CD4-positive, alpha-beta T cell (primary cell): ENCODE measurements at regions not wholly inside any gene's neighbourhood (a gene's known extent, or its start where the extent isn't known, plus 50 kb on each side); places are given as distances from the start of the nearest gene placed in this dataset.

ENCODE experiments used
- ATAC-seq: fragments of 200-7000 bp; cut with Tn5 transposase; one replicate; pipeline ENCODE4 v1.10.0; 2022; ENCODE audit warnings: mild to moderate bottlenecking; ENCODE audit not compliant: poor library complexity
- CTCF ChIA-PET: fragments of 350-600 bp; sonication (Branson Sonifier 250); formaldehyde crosslinking; loops from one replicate; lab custom pipeline; 2021; ENCODE audit warnings: antibody characterized with exemption, inconsistent platforms; lab: Charles Lee
- POLR2A ChIA-PET: fragments of 350-600 bp; sonication (Branson Sonifier 250); formaldehyde crosslinking; loops from one replicate; lab custom pipeline; 2021; ENCODE audit warnings: antibody characterized with exemption, inconsistent platforms; lab: Charles Lee
- DNase-seq, 14 experiments: peaks; one replicate each; pipeline ENCODE4 v3.0.0-alpha.2; 2013 to 2020; ENCODE audit warnings: mixed read lengths in 2 of 14
- H3K27ac ChIP-seq, 2 donors: one replicate each; pipeline versions ENCODE4 v1.5.1 to v1.7.0; 2013; ENCODE audit warnings: low read length in 2 of 2, low read depth in 1 of 2, mild to moderate bottlenecking in 1 of 2
- H3K27me3 ChIP-seq, 2 experiments: 1 replicate in 1 of 2; 2 replicates in 1 of 2; pipeline versions ENCODE4 v1.6.1 to v1.7.0; 2013; ENCODE audit warnings: low read length in 2 of 2, control low read depth in 1 of 2, mild to moderate bottlenecking in 1 of 2, moderate library complexity in 1 of 2; ENCODE audit not compliant: insufficient read depth in 2 of 2, control insufficient read depth in 1 of 2
- H3K36me3 ChIP-seq: one replicate; pipeline ENCODE4 v1.6.1; 2013; ENCODE audit warnings: low read length, control low read depth; ENCODE audit not compliant: insufficient read depth
- H3K4me1 ChIP-seq: one replicate; pipeline ENCODE4 v1.6.1; 2013; ENCODE audit warnings: low read length, control low read depth; ENCODE audit not compliant: insufficient read depth
- H3K4me3 ChIP-seq: one replicate; pipeline ENCODE4 v1.5.1; 2013; ENCODE audit warnings: mild to moderate bottlenecking, low read length, moderate library complexity
- H3K9me3 ChIP-seq, 2 experiments: 1 replicate in 1 of 2; 2 replicates in 1 of 2; pipeline versions ENCODE4 v1.6.1 to v1.7.0; 2013; ENCODE audit warnings: low read length in 2 of 2, mild to moderate bottlenecking in 2 of 2, control low read depth in 1 of 2, moderate library complexity in 1 of 2; ENCODE audit not compliant: control insufficient read depth in 1 of 2, insufficient read depth in 1 of 2
- H3K27ac Mint-ChIP-seq: one replicate; pipeline ENCODE4 v1.8.0; 2020; ENCODE audit warnings: mixed read lengths
- H3K27me3 Mint-ChIP-seq: one replicate; pipeline ENCODE4 v1.8.0; 2021; ENCODE audit warnings: mixed read lengths
- H3K36me3 Mint-ChIP-seq: one replicate; pipeline ENCODE4 v1.8.0; 2021; ENCODE audit warnings: low read depth, mixed read lengths
- H3K4me1 Mint-ChIP-seq: one replicate; pipeline ENCODE4 v1.8.0; 2021; ENCODE audit warnings: low read depth, mixed read lengths
- H3K4me3 Mint-ChIP-seq: one replicate; pipeline ENCODE4 v1.8.0; 2020; ENCODE audit warnings: mild to moderate bottlenecking, mixed read lengths
- H3K9me3 Mint-ChIP-seq: one replicate; pipeline ENCODE4 v1.8.0; 2020; ENCODE audit warnings: mixed read lengths
- intact Hi-C, 2 experiments: fragments of 100-400 bp; cut with DNase I in 1 of 2; cut with micrococcal nuclease in 1 of 2; formaldehyde crosslinking; loops; one replicate each; pipeline versions ENCODE4 v1.15.1 to v1.9.0; 2023 to 2025; cut with DNase I, micrococcal nuclease
- TF ChIP-seq, protein P1 (sequence below): fragments of 200-600 bp; IDR thresholded peaks from one replicate; pipeline ENCODE4 v1.8.0; 2022; ENCODE audit warnings: antibody characterized with exemption, mild to moderate bottlenecking

DNA sequence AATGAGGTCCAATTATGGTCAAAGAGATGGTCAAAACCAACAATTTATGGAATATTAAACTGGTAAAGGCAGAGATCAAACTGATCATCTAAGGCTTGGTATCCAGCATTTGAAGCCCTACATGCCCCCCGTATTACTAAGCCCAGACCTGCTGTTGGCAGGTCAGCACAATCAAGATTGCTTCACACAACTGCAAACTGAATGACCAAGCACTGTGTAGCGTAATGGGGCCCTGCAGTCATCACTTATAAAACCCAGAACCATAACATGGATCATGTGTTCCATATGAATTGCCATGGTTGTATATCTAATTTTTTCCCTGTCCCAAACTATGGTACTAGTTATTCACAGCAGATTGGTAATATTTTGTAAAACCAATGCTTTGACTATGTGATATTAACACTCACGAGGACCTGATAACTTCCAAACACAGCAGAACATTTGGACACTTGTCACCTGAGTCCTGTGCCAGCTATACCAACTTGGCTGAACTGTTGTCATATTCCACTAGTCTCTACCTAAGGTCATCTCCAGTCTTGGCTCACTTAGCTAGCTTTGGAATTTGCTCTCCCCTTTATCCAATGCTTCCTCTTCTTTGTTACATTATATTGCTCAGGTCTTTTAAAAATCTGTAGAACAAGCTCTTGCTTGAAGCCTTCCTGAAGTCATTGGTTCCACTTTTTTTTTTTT lies 81.7 kb upstream of the HMHB1 start:
- no peaks in the 10 kb centered on the region for H3K36me3 ChIP-seq
- no peak overlapping the region for H3K27ac ChIP-seq
- DNase-seq (no peak), ATAC-seq (no peak)
- TF ChIP-seq, protein P1, sequence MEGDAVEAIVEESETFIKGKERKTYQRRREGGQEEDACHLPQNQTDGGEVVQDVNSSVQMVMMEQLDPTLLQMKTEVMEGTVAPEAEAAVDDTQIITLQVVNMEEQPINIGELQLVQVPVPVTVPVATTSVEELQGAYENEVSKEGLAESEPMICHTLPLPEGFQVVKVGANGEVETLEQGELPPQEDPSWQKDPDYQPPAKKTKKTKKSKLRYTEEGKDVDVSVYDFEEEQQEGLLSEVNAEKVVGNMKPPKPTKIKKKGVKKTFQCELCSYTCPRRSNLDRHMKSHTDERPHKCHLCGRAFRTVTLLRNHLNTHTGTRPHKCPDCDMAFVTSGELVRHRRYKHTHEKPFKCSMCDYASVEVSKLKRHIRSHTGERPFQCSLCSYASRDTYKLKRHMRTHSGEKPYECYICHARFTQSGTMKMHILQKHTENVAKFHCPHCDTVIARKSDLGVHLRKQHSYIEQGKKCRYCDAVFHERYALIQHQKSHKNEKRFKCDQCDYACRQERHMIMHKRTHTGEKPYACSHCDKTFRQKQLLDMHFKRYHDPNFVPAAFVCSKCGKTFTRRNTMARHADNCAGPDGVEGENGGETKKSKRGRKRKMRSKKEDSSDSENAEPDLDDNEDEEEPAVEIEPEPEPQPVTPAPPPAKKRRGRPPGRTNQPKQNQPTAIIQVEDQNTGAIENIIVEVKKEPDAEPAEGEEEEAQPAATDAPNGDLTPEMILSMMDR = no peak
- H3K27me3 Mint-ChIP-seq = peaks cover 4% of the 10 kb centered on the region
- H3K4me1 Mint-ChIP-seq = no peaks in the 10 kb centered on the region
- peaks cover 3% of the 10 kb centered on the region for H3K9me3 Mint-ChIP-seq
- ChIA-PET POLR2A (no interaction called here), CTCF (interaction anchor here (2.0 kb wide), 1 partner anchor 9 kb away, joined by 9 read pairs; no protein-coding TSS in a partner anchor)
- H3K4me3 ChIP-seq = no peak overlapping the region
- H3K36me3 Mint-ChIP-seq = no peaks in the 10 kb centered on the region
- no peaks in the 10 kb centered on the region for H3K27me3 ChIP-seq
- no peak overlapping the region for H3K27ac Mint-ChIP-seq
- H3K4me1 ChIP-seq = no peaks in the 10 kb centered on the region
- intact Hi-C loops = no loop called here
- peaks cover 0 to 7% of the 10 kb centered on the region in 2 experiments for H3K9me3 ChIP-seq
- H3K4me3 Mint-ChIP-seq = no peak overlapping the region

DNA sequence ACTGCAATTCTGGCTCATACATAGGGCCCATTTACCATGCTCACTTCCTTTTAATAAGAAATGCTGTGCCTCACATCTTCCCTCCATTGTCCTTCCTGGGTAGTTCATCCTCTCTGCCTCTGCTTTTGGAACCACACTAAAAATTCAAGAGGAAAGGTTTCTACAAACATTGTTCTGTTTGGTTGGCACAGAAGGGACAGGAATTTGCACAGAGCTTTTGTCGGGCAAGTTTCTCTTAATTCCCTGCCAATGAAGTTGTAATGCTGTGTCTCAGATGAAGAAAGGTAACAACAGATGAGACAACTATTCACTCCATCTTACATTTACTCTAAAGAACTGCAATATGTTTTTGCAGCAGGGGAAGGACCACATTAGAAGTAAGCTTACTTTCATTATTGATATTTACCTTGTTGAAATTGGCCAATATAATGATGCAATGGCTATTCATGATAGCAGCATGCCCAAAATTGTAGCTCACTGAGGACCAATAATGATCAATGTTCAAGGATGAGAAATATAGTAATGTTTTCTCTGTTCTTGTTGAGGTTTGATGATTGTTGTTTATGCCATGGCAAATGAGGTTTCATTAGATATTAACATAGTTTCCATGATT lies 82.5 kb upstream of the HMHB1 start:
- TF ChIP-seq, protein P1 = no peak
- peaks cover 9% of the 10 kb centered on the region for H3K9me3 Mint-ChIP-seq
- Histone ChIP-seq H3K4me3 (no peak overlapping the region), H3K27me3 (no peaks in the 10 kb centered on the region), H3K36me3 (no peaks in the 10 kb centered on the region), H3K27ac (no peak overlapping the region), H3K4me1 (no peaks in the 10 kb centered on the region), H3K9me3 (peaks cover 5 to 9% of the 10 kb centered on the region in 2 experiments)
- H3K36me3 Mint-ChIP-seq = no peaks in the 10 kb centered on the region
- DNase-seq = no peak
- H3K27me3 Mint-ChIP-seq = peaks cover 4% of the 10 kb centered on the region
- ChIA-PET CTCF (interaction anchor here (2.0 kb wide), 1 partner anchor 10 kb away, joined by 9 read pairs; no protein-coding TSS in a partner anchor), POLR2A (no interaction called here)
- no peak overlapping the region for H3K27ac Mint-ChIP-seq
- no peak for ATAC-seq
- H3K4me1 Mint-ChIP-seq = no peaks in the 10 kb centered on the region
- no peak overlapping the region for H3K4me3 Mint-ChIP-seq
- intact Hi-C loops = no loop called here

DNA sequence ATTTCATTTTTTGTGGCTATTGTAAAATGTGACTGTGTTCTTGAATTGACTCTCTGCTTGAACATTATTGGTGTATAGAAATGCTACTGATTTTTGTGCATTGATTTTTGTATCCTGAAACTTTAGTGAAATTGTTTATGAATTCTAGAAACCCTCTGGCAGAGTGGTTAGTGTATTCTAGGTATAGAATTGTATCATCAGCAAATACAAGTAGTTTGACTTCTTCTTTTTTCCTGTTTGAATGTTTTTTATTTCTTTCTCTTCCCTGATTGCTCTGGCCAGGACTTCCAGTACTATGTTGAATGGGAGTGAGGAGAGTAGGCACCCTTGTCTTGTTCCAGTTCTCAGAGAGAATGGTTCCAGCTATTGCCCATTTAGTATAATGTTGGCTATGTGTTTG lies 88.8 kb upstream of the HMHB1 start:
- no peak for DNase-seq
- Mint-ChIP-seq H3K4me1 (no peaks in the 10 kb centered on the region), H3K4me3 (no peak overlapping the region), H3K27ac (no peak overlapping the region), H3K36me3 (no peaks in the 10 kb centered on the region), H3K9me3 (peaks cover 13% of the 10 kb centered on the region), H3K27me3 (no peaks in the 10 kb centered on the region)
- CTCF ChIA-PET = no interaction called here
- Histone ChIP-seq H3K27ac (no peak overlapping the region), H3K9me3 (peaks cover 9 to 11% of the 10 kb centered on the region in 2 experiments), H3K27me3 (no peaks in the 10 kb centered on the region), H3K4me1 (no peaks in the 10 kb centered on the region), H3K4me3 (no peak overlapping the region), H3K36me3 (no peaks in the 10 kb centered on the region)
- POLR2A ChIA-PET = no interaction called here
- TF ChIP-seq, protein P1 = no peak
- intact Hi-C loops = no loop called here
- ATAC-seq = no peak
